MM.1S (cell line): ENCODE measurements at regions not wholly inside any gene's neighbourhood (a gene's known extent, or its start where the extent isn't known, plus 50 kb on each side); places are given as distances from the start of the nearest gene placed in this dataset.

Source experiments
- DNase-seq: peaks from one replicate; pipeline ENCODE4 v3.0.0-alpha.2; 2015
- H2AFZ ChIP-seq: fragments of 300-600 bp; sonication (generic); 2 replicates; pipeline ENCODE4 v1.6.0; 2016; ENCODE audit warnings: antibody characterized with exemption, low read length
- H3F3A ChIP-seq: fragments of 300-600 bp; sonication (generic); 2 replicates; pipeline ENCODE4 v1.6.1; 2016; ENCODE audit warnings: mild to moderate bottlenecking, antibody characterized with exemption, low read length, moderate library complexity, mixed read lengths; ENCODE audit not compliant: insufficient read depth
- H3K27ac ChIP-seq: fragments of 300-600 bp; sonication (generic); 2 replicates; pipeline ENCODE4 v1.5.1; 2016; ENCODE audit warnings: mild to moderate bottlenecking, low read length
- H3K27me3 ChIP-seq: fragments of 300-600 bp; sonication (generic); replicated peaks from 2 replicates; pipeline ENCODE4 v1.6.0; 2016; ENCODE audit warnings: low read length; ENCODE audit not compliant: insufficient read depth
- H3K36me3 ChIP-seq: fragments of 300-600 bp; sonication (generic); replicated peaks from 2 replicates; pipeline ENCODE4 v1.6.1; 2016; ENCODE audit warnings: mild to moderate bottlenecking, low read length, mixed read lengths; ENCODE audit not compliant: insufficient read depth
- H3K4me1 ChIP-seq: fragments of 300-600 bp; sonication (generic); 2 replicates; pipeline ENCODE4 v1.6.1; 2016; ENCODE audit warnings: low read length, mixed read lengths
- H3K4me2 ChIP-seq: fragments of 300-600 bp; sonication (generic); 2 replicates; pipeline ENCODE4 v1.6.0; 2016; ENCODE audit warnings: low read depth, low read length
- H3K4me3 ChIP-seq: fragments of 300-600 bp; sonication (generic); 2 replicates; pipeline ENCODE4 v1.5.1; 2016; ENCODE audit warnings: low read length, mixed read lengths
- H3K79me2 ChIP-seq: fragments of 300-600 bp; sonication (generic); 2 replicates; pipeline ENCODE4 v1.6.1; 2016; ENCODE audit warnings: mixed run types, low read length, mixed read lengths
- H3K9ac ChIP-seq: fragments of 300-600 bp; sonication (generic); 2 replicates; pipeline ENCODE4 v1.6.1; 2016; ENCODE audit warnings: low read length, mixed read lengths
- H3K9me2 ChIP-seq: fragments of 300-600 bp; sonication (generic); replicated peaks from 2 replicates; pipeline ENCODE4 v1.6.1; 2016; ENCODE audit warnings: mild to moderate bottlenecking, low read length, mixed read lengths; ENCODE audit not compliant: insufficient read depth
- H3K9me3 ChIP-seq: fragments of 300-600 bp; sonication (generic); replicated peaks from 2 replicates; pipeline ENCODE4 v1.6.1; 2016; ENCODE audit warnings: mild to moderate bottlenecking, low read length, mixed read lengths; ENCODE audit not compliant: insufficient read depth
- H4K20me1 ChIP-seq: fragments of 300-600 bp; sonication (generic); 2 replicates; pipeline ENCODE4 v1.6.1; 2016; ENCODE audit warnings: mild to moderate bottlenecking, low read length, moderate library complexity, mixed read lengths; ENCODE audit not compliant: insufficient read depth
- CTCF ChIP-seq: fragments of 300-600 bp; sonication (generic); IDR thresholded peaks from 2 replicates; pipeline ENCODE4 v1.5.1; 2016; ENCODE audit warnings: antibody characterized with exemption, low read length, mixed read lengths
- EZH2 ChIP-seq: fragments of 300-600 bp; sonication (generic); optimal IDR thresholded peaks from 2 replicates; pipeline ENCODE3; 2017; ENCODE audit warnings: low read depth, mild to moderate bottlenecking, antibody characterized with exemption, low read length, mixed read lengths
- EZH2phosphoT487 ChIP-seq: fragments of 300-600 bp; sonication (generic); IDR thresholded peaks from 2 replicates; pipeline ENCODE4 v1.6.1; 2018; ENCODE audit warnings: antibody characterized with exemption, low read length

GRCh38 chr10:107650939-107651338, 486.4 kb upstream of the SORCS1 start:
- H3K79me2 ChIP-seq = no peaks in the 10 kb centered on the region
- H3K4me3 ChIP-seq = no peak overlapping the region
- no peaks in the 10 kb centered on the region for H4K20me1 ChIP-seq
- H3K9ac ChIP-seq = no peak overlapping the region
- H3K27ac ChIP-seq = no peak overlapping the region
- no peaks in the 10 kb centered on the region for H3K36me3 ChIP-seq
- no peak overlapping the region for H3K4me2 ChIP-seq
- H3K27me3 ChIP-seq = no peaks in the 10 kb centered on the region
- H3F3A ChIP-seq = no peaks in the 10 kb centered on the region
- no peaks in the 10 kb centered on the region for H3K9me2 ChIP-seq
- H3K9me3 ChIP-seq = no peaks in the 10 kb centered on the region
- H2AFZ ChIP-seq = no peak overlapping the region
- H3K4me1 ChIP-seq = no peaks in the 10 kb centered on the region
- TF ChIP-seq CTCF (no peak), EZH2 (no peak), EZH2phosphoT487 (no peak)
- no peak for DNase-seq

GRCh38 chr10:107649249-107649648, 484.7 kb upstream of the SORCS1 start:
- DNase-seq = no peak
- Histone ChIP-seq H3K36me3 (no peaks in the 10 kb centered on the region), H3K27ac (no peak overlapping the region), H3K9me2 (no peaks in the 10 kb centered on the region), H3F3A (no peaks in the 10 kb centered on the region), H3K4me3 (no peak overlapping the region), H3K9ac (no peak overlapping the region), H2AFZ (no peak overlapping the region), H3K27me3 (no peaks in the 10 kb centered on the region), H3K79me2 (no peaks in the 10 kb centered on the region), H3K4me1 (no peaks in the 10 kb centered on the region), H4K20me1 (no peaks in the 10 kb centered on the region), H3K9me3 (no peaks in the 10 kb centered on the region), H3K4me2 (no peak overlapping the region)
- no peak for TF ChIP-seq EZH2phosphoT487
- no peak for TF ChIP-seq EZH2
- TF ChIP-seq CTCF = no peak

- H3K9ac ChIP-seq = no peak overlapping the region
- no peaks in the 10 kb centered on the region for H3K9me3 ChIP-seq
- H3K4me3 ChIP-seq = no peak overlapping the region
- H3K79me2 ChIP-seq = no peaks in the 10 kb centered on the region
- H3K9me2 ChIP-seq = no peaks in the 10 kb centered on the region
- no peaks in the 10 kb centered on the region for H4K20me1 ChIP-seq
- no peaks in the 10 kb centered on the region for H3F3A ChIP-seq
- no peak overlapping the region for H3K27ac ChIP-seq
- H3K36me3 ChIP-seq = no peaks in the 10 kb centered on the region
- no peak overlapping the region for H3K4me2 ChIP-seq
- H3K27me3 ChIP-seq = no peaks in the 10 kb centered on the region
- no peaks in the 10 kb centered on the region for H3K4me1 ChIP-seq
- no peak overlapping the region for H2AFZ ChIP-seq
- no peak for DNase-seq
- no peak for TF ChIP-seq EZH2
- TF ChIP-seq CTCF = no peak
- no peak for TF ChIP-seq EZH2phosphoT487
Observed at GRCh38 chr10:107647462-107647861, 483.0 kb upstream of the SORCS1 start.
